ENCODE measurements at regions not wholly inside any gene's neighbourhood (a gene's known extent, or its start where the extent isn't known, plus 50 kb on each side); places are given as distances from the start of the nearest gene placed in this dataset.

- Mint-ChIP-seq H3K27ac (no peak overlapping the region), H3K27me3 (no peaks in the 10 kb centered on the region), H3K4me3 (peak overlapping the region in 1 of 4 donors; percentile 71), H3K36me3 (no peaks in the 10 kb centered on the region), H3K4me1 (no peaks in the 10 kb centered on the region), H3K9me3 (peaks cover 2 to 15% (median 9%) of the 10 kb centered on the region in 7 donors)
- Histone ChIP-seq H3K4me3 (ENCODE audit: low read depth, low read length) (no peak overlapping the region), H3K27ac (ENCODE audit: insufficient read depth, low read length, poor library complexity, severe bottlenecking) (no peak overlapping the region), H3K4me1 (ENCODE audit: control insufficient read depth, insufficient read depth, low read length, poor library complexity, severe bottlenecking) (no peaks in the 10 kb centered on the region), H3K9me3 (ENCODE audit: control insufficient read depth in 2 of 2, low read length in 2 of 2) (no peaks in the 10 kb centered on the region), H3K36me3 (ENCODE audit: control insufficient read depth, insufficient read depth, low read length) (no peaks in the 10 kb centered on the region), H3K27me3 (ENCODE audit: control insufficient read depth, insufficient read depth, low read length) (no peaks in the 10 kb centered on the region)
- ATAC-seq (ENCODE audit: low read depth in 2 of 2) (no peak), DNase-seq (no peak)
Measured at GRCh38 chr4:43244688-43245382, 352.3 kb downstream of the GRXCR1 start.

- no peaks in the 10 kb centered on the region for H3K4me1 ChIP-seq (ENCODE audit: control insufficient read depth, insufficient read depth, low read length, poor library complexity, severe bottlenecking)
- Mint-ChIP-seq H3K36me3 (no peaks in the 10 kb centered on the region), H3K9me3 (peaks cover 0 to 17% (median 5%) of the 10 kb centered on the region in 7 donors), H3K27me3 (no peaks in the 10 kb centered on the region), H3K4me1 (no peaks in the 10 kb centered on the region), H3K27ac (no peak overlapping the region), H3K4me3 (no peak overlapping the region)
- H3K36me3 ChIP-seq (ENCODE audit: control insufficient read depth, insufficient read depth, low read length): no peaks in the 10 kb centered on the region
- ATAC-seq (ENCODE audit: low read depth in 2 of 2): no peak
- no peak for DNase-seq
- no peak overlapping the region for H3K4me3 ChIP-seq (ENCODE audit: low read depth, low read length)
- H3K27me3 ChIP-seq (ENCODE audit: control insufficient read depth, insufficient read depth, low read length): no peaks in the 10 kb centered on the region
- H3K27ac ChIP-seq (ENCODE audit: insufficient read depth, low read length, poor library complexity, severe bottlenecking): no peak overlapping the region
- H3K9me3 ChIP-seq (ENCODE audit: control insufficient read depth in 2 of 2, low read length in 2 of 2): peaks cover 0 to 4% of the 10 kb centered on the region in 2 experiments
Measured at GRCh38 chr4:43251841-43252240, 359.3 kb downstream of the GRXCR1 start.

GRCh38 chr4:43253541-43253940, 361.0 kb downstream of the GRXCR1 start:
- no peaks in the 10 kb centered on the region for H3K27me3 ChIP-seq (ENCODE audit: control insufficient read depth, insufficient read depth, low read length)
- no peaks in the 10 kb centered on the region for H3K36me3 ChIP-seq (ENCODE audit: control insufficient read depth, insufficient read depth, low read length)
- peaks cover 0 to 15% (median 6%) of the 10 kb centered on the region in 7 donors for H3K9me3 Mint-ChIP-seq
- H3K4me1 Mint-ChIP-seq: no peaks in the 10 kb centered on the region
- no peak overlapping the region for H3K4me3 ChIP-seq (ENCODE audit: low read depth, low read length)
- H3K27me3 Mint-ChIP-seq: no peaks in the 10 kb centered on the region
- H3K4me1 ChIP-seq (ENCODE audit: control insufficient read depth, insufficient read depth, low read length, poor library complexity, severe bottlenecking): no peaks in the 10 kb centered on the region
- ATAC-seq (ENCODE audit: low read depth in 2 of 2): no peak
- H3K4me3 Mint-ChIP-seq: no peak overlapping the region
- H3K27ac Mint-ChIP-seq: no peak overlapping the region
- H3K36me3 Mint-ChIP-seq: no peaks in the 10 kb centered on the region
- DNase-seq: no peak
- H3K9me3 ChIP-seq (ENCODE audit: control insufficient read depth in 2 of 2, low read length in 2 of 2): peaks cover 3 to 8% of the 10 kb centered on the region in 2 experiments
- no peak overlapping the region for H3K27ac ChIP-seq (ENCODE audit: insufficient read depth, low read length, poor library complexity, severe bottlenecking)

GRCh38 chr4:43264730-43265129, 372.2 kb downstream of the GRXCR1 start:
- Histone ChIP-seq H3K27me3 (ENCODE audit: control insufficient read depth, insufficient read depth, low read length) (no peaks in the 10 kb centered on the region), H3K4me1 (ENCODE audit: control insufficient read depth, insufficient read depth, low read length, poor library complexity, severe bottlenecking) (no peaks in the 10 kb centered on the region), H3K9me3 (ENCODE audit: control insufficient read depth in 2 of 2, low read length in 2 of 2) (no peaks in the 10 kb centered on the region), H3K4me3 (ENCODE audit: low read depth, low read length) (no peak overlapping the region), H3K36me3 (ENCODE audit: control insufficient read depth, insufficient read depth, low read length) (no peaks in the 10 kb centered on the region), H3K27ac (ENCODE audit: insufficient read depth, low read length, poor library complexity, severe bottlenecking) (no peak overlapping the region)
- no peak for ATAC-seq (ENCODE audit: low read depth in 2 of 2)
- H3K9me3 Mint-ChIP-seq: peaks cover 5 to 29% (median 7%) of the 10 kb centered on the region in 7 donors
- no peaks in the 10 kb centered on the region for H3K27me3 Mint-ChIP-seq
- no peak for DNase-seq
- H3K27ac Mint-ChIP-seq: no peak overlapping the region
- H3K36me3 Mint-ChIP-seq: no peaks in the 10 kb centered on the region
- H3K4me3 Mint-ChIP-seq: no peak overlapping the region
- H3K4me1 Mint-ChIP-seq: no peaks in the 10 kb centered on the region

- Histone ChIP-seq H3K27ac (ENCODE audit: insufficient read depth, low read length, poor library complexity, severe bottlenecking) (no peak overlapping the region), H3K36me3 (ENCODE audit: control insufficient read depth, insufficient read depth, low read length) (no peaks in the 10 kb centered on the region), H3K27me3 (ENCODE audit: control insufficient read depth, insufficient read depth, low read length) (no peaks in the 10 kb centered on the region), H3K4me1 (ENCODE audit: control insufficient read depth, insufficient read depth, low read length, poor library complexity, severe bottlenecking) (no peaks in the 10 kb centered on the region), H3K9me3 (ENCODE audit: control insufficient read depth in 2 of 2, low read length in 2 of 2) (no peaks in the 10 kb centered on the region), H3K4me3 (ENCODE audit: low read depth, low read length) (no peak overlapping the region)
- Mint-ChIP-seq H3K4me1 (no peaks in the 10 kb centered on the region), H3K4me3 (no peak overlapping the region), H3K27ac (no peak overlapping the region), H3K36me3 (no peaks in the 10 kb centered on the region), H3K27me3 (no peaks in the 10 kb centered on the region), H3K9me3 (peaks cover 0 to 17% (median 5%) of the 10 kb centered on the region in 7 donors)
- no peak for ATAC-seq (ENCODE audit: low read depth in 2 of 2)
- DNase-seq: no peak
Measured at GRCh38 chr4:43271946-43272345, 379.4 kb downstream of the GRXCR1 start.

GRCh38 chr4:43274376-43274775, 381.9 kb downstream of the GRXCR1 start:
- Histone ChIP-seq H3K27me3 (ENCODE audit: control insufficient read depth, insufficient read depth, low read length) (no peaks in the 10 kb centered on the region), H3K9me3 (ENCODE audit: control insufficient read depth in 2 of 2, low read length in 2 of 2) (no peaks in the 10 kb centered on the region), H3K27ac (ENCODE audit: insufficient read depth, low read length, poor library complexity, severe bottlenecking) (no peak overlapping the region), H3K4me3 (ENCODE audit: low read depth, low read length) (no peak overlapping the region), H3K36me3 (ENCODE audit: control insufficient read depth, insufficient read depth, low read length) (no peaks in the 10 kb centered on the region), H3K4me1 (ENCODE audit: control insufficient read depth, insufficient read depth, low read length, poor library complexity, severe bottlenecking) (no peaks in the 10 kb centered on the region)
- Mint-ChIP-seq H3K4me3 (no peak overlapping the region), H3K27me3 (no peaks in the 10 kb centered on the region), H3K4me1 (no peaks in the 10 kb centered on the region), H3K9me3 (peaks cover 0 to 9% (median 2%) of the 10 kb centered on the region in 7 donors), H3K27ac (no peak overlapping the region), H3K36me3 (no peaks in the 10 kb centered on the region)
- DNase-seq (no peak), ATAC-seq (ENCODE audit: low read depth in 2 of 2) (no peak)

GRCh38 chr4:43275779-43276178, 383.3 kb downstream of the GRXCR1 start:
- no peaks in the 10 kb centered on the region for H3K4me1 Mint-ChIP-seq
- H3K27ac Mint-ChIP-seq: no peak overlapping the region
- no peak for ATAC-seq (ENCODE audit: low read depth in 2 of 2)

GRCh38 chr4:43276321-43276720, 383.8 kb downstream of the GRXCR1 start:
- Mint-ChIP-seq H3K9me3 (peaks cover 0 to 15% (median 2%) of the 10 kb centered on the region in 7 donors), H3K4me3 (no peak overlapping the region), H3K36me3 (no peaks in the 10 kb centered on the region), H3K27me3 (no peaks in the 10 kb centered on the region), H3K4me1 (no peaks in the 10 kb centered on the region), H3K27ac (no peak overlapping the region)
- Histone ChIP-seq H3K27ac (ENCODE audit: insufficient read depth, low read length, poor library complexity, severe bottlenecking) (no peak overlapping the region), H3K4me1 (ENCODE audit: control insufficient read depth, insufficient read depth, low read length, poor library complexity, severe bottlenecking) (no peaks in the 10 kb centered on the region), H3K4me3 (ENCODE audit: low read depth, low read length) (no peak overlapping the region), H3K27me3 (ENCODE audit: control insufficient read depth, insufficient read depth, low read length) (no peaks in the 10 kb centered on the region), H3K36me3 (ENCODE audit: control insufficient read depth, insufficient read depth, low read length) (no peaks in the 10 kb centered on the region), H3K9me3 (ENCODE audit: control insufficient read depth in 2 of 2, low read length in 2 of 2) (no peaks in the 10 kb centered on the region)
- no peak for DNase-seq
- ATAC-seq (ENCODE audit: low read depth in 2 of 2): no peak

More at GRCh38 chr4:43275779-43276178, 383.3 kb downstream of the GRXCR1 start:
- Mint-ChIP-seq H3K4me3 (no peak overlapping the region), H3K36me3 (no peaks in the 10 kb centered on the region), H3K27me3 (no peaks in the 10 kb centered on the region), H3K9me3 (peaks cover 0 to 9% (median 2%) of the 10 kb centered on the region in 7 donors)
- Histone ChIP-seq H3K9me3 (ENCODE audit: control insufficient read depth in 2 of 2, low read length in 2 of 2) (no peaks in the 10 kb centered on the region), H3K36me3 (ENCODE audit: control insufficient read depth, insufficient read depth, low read length) (no peaks in the 10 kb centered on the region), H3K27ac (ENCODE audit: insufficient read depth, low read length, poor library complexity, severe bottlenecking) (no peak overlapping the region), H3K27me3 (ENCODE audit: control insufficient read depth, insufficient read depth, low read length) (no peaks in the 10 kb centered on the region), H3K4me3 (ENCODE audit: low read depth, low read length) (no peak overlapping the region), H3K4me1 (ENCODE audit: control insufficient read depth, insufficient read depth, low read length, poor library complexity, severe bottlenecking) (no peaks in the 10 kb centered on the region)
- DNase-seq: no peak
